Trophoblast cell (in vitro differentiated cells and primary cell): ENCODE measurements at regions not wholly inside any gene's neighbourhood (a gene's known extent, or its start where the extent isn't known, plus 50 kb on each side); places are given as distances from the start of the nearest gene placed in this dataset.

Experiments
- DNase-seq, 2 donors: peaks; one replicate each; pipeline ENCODE4 v3.0.0-alpha.2; 2016
- H2AFZ ChIP-seq: 2 replicates; pipeline ENCODE4 v1.6.1; 2013; ENCODE audit warnings: low read length, moderate library complexity, mild to moderate bottlenecking; ENCODE audit not compliant: insufficient read depth, poor library complexity
- H2AK5ac ChIP-seq: 2 replicates; pipeline ENCODE4 v1.6.1; 2013; ENCODE audit warnings: mild to moderate bottlenecking, low read length
- H2BK120ac ChIP-seq: 2 replicates; pipeline ENCODE4 v1.6.1; 2013; ENCODE audit warnings: low read length, mild to moderate bottlenecking, moderate library complexity; ENCODE audit not compliant: insufficient read depth, poor library complexity
- H2BK12ac ChIP-seq: 2 replicates; pipeline ENCODE4 v1.6.1; 2013; ENCODE audit warnings: mild to moderate bottlenecking, low read length, moderate library complexity
- H2BK5ac ChIP-seq: 2 replicates; pipeline ENCODE4 v1.6.1; 2013; ENCODE audit warnings: low read length, low read depth, moderate library complexity, mild to moderate bottlenecking; ENCODE audit not compliant: poor library complexity
- H3K14ac ChIP-seq: 2 replicates; pipeline ENCODE4 v1.6.1; 2013; ENCODE audit warnings: mild to moderate bottlenecking, low read length
- H3K18ac ChIP-seq: 2 replicates; pipeline ENCODE4 v1.6.1; 2013; ENCODE audit warnings: mild to moderate bottlenecking, low read length
- H3K23ac ChIP-seq: 2 replicates; pipeline ENCODE4 v1.6.1; 2013; ENCODE audit warnings: low read length
- H3K27ac ChIP-seq: 2 replicates; pipeline ENCODE4 v1.5.1; 2013; ENCODE audit warnings: low read depth, mild to moderate bottlenecking, inconsistent platforms, low read length, moderate library complexity
- H3K27me3 ChIP-seq: 2 replicates; pipeline ENCODE4 v1.6.1; 2013; ENCODE audit warnings: inconsistent platforms, mild to moderate bottlenecking, low read length, moderate library complexity; ENCODE audit not compliant: insufficient read depth
- H3K36me3 ChIP-seq, 2 experiments: 1 replicate in 1 of 2; 2 replicates in 1 of 2; pipeline ENCODE4 v1.6.1; 2013; ENCODE audit warnings: low read length in 2 of 2, mild to moderate bottlenecking in 2 of 2, moderate library complexity in 1 of 2; ENCODE audit not compliant: insufficient read depth in 2 of 2, control insufficient read depth in 1 of 2
- H3K4ac ChIP-seq: 2 replicates; pipeline ENCODE4 v1.6.1; 2013; ENCODE audit warnings: low read depth, mild to moderate bottlenecking, low read length, moderate library complexity
- H3K4me1 ChIP-seq, 2 experiments: 1 replicate in 1 of 2; 2 replicates in 1 of 2; pipeline ENCODE4 v1.6.1; 2013; ENCODE audit warnings: low read length in 2 of 2, mild to moderate bottlenecking in 2 of 2, moderate library complexity in 1 of 2; ENCODE audit not compliant: insufficient read depth in 2 of 2, control insufficient read depth in 1 of 2
- H3K4me2 ChIP-seq: 2 replicates; pipeline ENCODE4 v1.6.1; 2013; ENCODE audit warnings: inconsistent platforms, mild to moderate bottlenecking, low read length, moderate library complexity
- H3K4me3 ChIP-seq: 2 replicates; pipeline ENCODE4 v1.5.1; 2013; ENCODE audit warnings: mild to moderate bottlenecking, low read depth, low read length, inconsistent platforms
- H3K79me1 ChIP-seq: one replicate; pipeline ENCODE4 v1.6.1; 2013; ENCODE audit warnings: low read length
- H3K79me2 ChIP-seq: 2 replicates; pipeline ENCODE4 v1.6.1; 2013; ENCODE audit warnings: low read length, mild to moderate bottlenecking; ENCODE audit not compliant: control insufficient read depth, insufficient read depth, poor library complexity
- H3K9ac ChIP-seq: 2 replicates; pipeline ENCODE4 v1.6.1; 2013; ENCODE audit warnings: mild to moderate bottlenecking, low read length
- H3K9me3 ChIP-seq: 2 replicates; pipeline ENCODE4 v1.6.1; 2013; ENCODE audit warnings: low read depth, mild to moderate bottlenecking, control low read depth, inconsistent platforms, low read length; ENCODE audit not compliant: insufficient read depth
- H4K12ac ChIP-seq: 2 replicates; pipeline ENCODE4 v1.6.1; 2013; ENCODE audit warnings: low read depth, mild to moderate bottlenecking, low read length, moderate library complexity
- H4K8ac ChIP-seq: 2 replicates; pipeline ENCODE4 v1.6.1; 2013; ENCODE audit warnings: low read depth, mild to moderate bottlenecking, low read length, moderate library complexity
- H4K91ac ChIP-seq: one replicate; pipeline ENCODE4 v1.6.1; 2013; ENCODE audit warnings: low read depth, mild to moderate bottlenecking, low read length, moderate library complexity
- WGBS: extraction: QIAGEN DNeasy Blood & Tissue Kit; methylation state at CpG from one replicate; pipeline ENCODE4 v1.1.7; 2013; ENCODE audit warnings: missing lambda C conversion rate; ENCODE audit not compliant: insufficient read length, insufficient coverage; ENCODE audit errors: extremely low coverage; 5-methylcytosine and 5-hydroxymethylcytosine counted together

GRCh38 chr17:33986566-33986965, 268.5 kb upstream of the CCL2 start:
- Histone ChIP-seq H3K27ac (no peak overlapping the region), H4K12ac (no peak overlapping the region), H3K4me2 (no peak overlapping the region), H3K36me3 (no peaks in the 10 kb centered on the region), H4K8ac (no peak overlapping the region), H3K14ac (no peak overlapping the region), H2AK5ac (no peak overlapping the region), H2BK5ac (no peak overlapping the region), H3K18ac (no peak overlapping the region), H4K91ac (no peak overlapping the region), H3K4me3 (no peak overlapping the region), H2BK12ac (no peak overlapping the region), H2BK120ac (no peak overlapping the region), H3K4ac (no peak overlapping the region), H3K79me1 (no peaks in the 10 kb centered on the region), H3K23ac (no peak overlapping the region), H3K79me2 (no peaks in the 10 kb centered on the region), H3K4me1 (no peaks in the 10 kb centered on the region), H3K9me3 (no peaks in the 10 kb centered on the region), H3K27me3 (no peaks in the 10 kb centered on the region), H3K9ac (no peak overlapping the region), H2AFZ (no peak overlapping the region)
- no peak for DNase-seq
- no CpG with 5 or more reads among the region's 2 CpGs for WGBS

- H3K27me3 ChIP-seq, result no peaks in the 10 kb centered on the region
- no peak overlapping the region for H3K9ac ChIP-seq
- H3K9me3 ChIP-seq, result no peaks in the 10 kb centered on the region
- H3K4me3 ChIP-seq, result no peak overlapping the region
- H4K12ac ChIP-seq, result no peak overlapping the region
- no peaks in the 10 kb centered on the region for H3K4me1 ChIP-seq
- no peak overlapping the region for H4K91ac ChIP-seq
- H3K79me2 ChIP-seq, result no peaks in the 10 kb centered on the region
- H3K14ac ChIP-seq, result no peak overlapping the region
- WGBS, result no CpG with 5 or more reads among the region's 2 CpGs
- H3K4me2 ChIP-seq, result no peak overlapping the region
- H2BK12ac ChIP-seq, result no peak overlapping the region
- H2BK120ac ChIP-seq, result no peak overlapping the region
- no peak overlapping the region for H2AFZ ChIP-seq
- H2AK5ac ChIP-seq, result no peak overlapping the region
- H3K79me1 ChIP-seq, result no peaks in the 10 kb centered on the region
- H3K23ac ChIP-seq, result no peak overlapping the region
- H3K4ac ChIP-seq, result no peak overlapping the region
- H3K27ac ChIP-seq, result no peak overlapping the region
- H3K36me3 ChIP-seq, result no peaks in the 10 kb centered on the region
- no peak overlapping the region for H4K8ac ChIP-seq
- DNase-seq, result no peak
- H2BK5ac ChIP-seq, result no peak overlapping the region
- H3K18ac ChIP-seq, result no peak overlapping the region
These were observed 267.9 kb upstream of the CCL2 start for GRCh38 chr17:33987162-33987561.

GRCh38 chr17:33989361-33990148, 265.5 kb upstream of the CCL2 start:
- Histone ChIP-seq H3K4me2 (no peak overlapping the region), H2BK5ac (no peak overlapping the region), H3K79me1 (no peaks in the 10 kb centered on the region), H3K9me3 (no peaks in the 10 kb centered on the region), H3K4ac (no peak overlapping the region), H3K36me3 (no peaks in the 10 kb centered on the region), H3K14ac (no peak overlapping the region), H4K8ac (no peak overlapping the region), H3K18ac (no peak overlapping the region), H2AK5ac (no peak overlapping the region), H3K27me3 (no peaks in the 10 kb centered on the region), H2BK12ac (no peak overlapping the region), H2AFZ (no peak overlapping the region), H2BK120ac (no peak overlapping the region), H3K4me3 (no peak overlapping the region), H3K79me2 (no peaks in the 10 kb centered on the region), H3K4me1 (no peaks in the 10 kb centered on the region), H4K91ac (no peak overlapping the region), H4K12ac (no peak overlapping the region), H3K9ac (no peak overlapping the region), H3K23ac (no peak overlapping the region), H3K27ac (no peak overlapping the region)
- no CpG with 5 or more reads among the region's 8 CpGs for WGBS
- DNase-seq, result no peak

- Histone ChIP-seq H2AK5ac (no peak overlapping the region), H3K9me3 (no peaks in the 10 kb centered on the region)
- WGBS, result no CpG with 5 or more reads among the region's 3 CpGs
These were observed 264.0 kb upstream of the CCL2 start for GRCh38 chr17:33990943-33991706.

More at GRCh38 chr17:33990943-33991706, 264.0 kb upstream of the CCL2 start:
- Histone ChIP-seq H4K91ac (no peak overlapping the region), H3K79me2 (no peaks in the 10 kb centered on the region), H3K27ac (no peak overlapping the region), H3K36me3 (no peaks in the 10 kb centered on the region), H3K14ac (no peak overlapping the region), H4K12ac (no peak overlapping the region), H3K18ac (no peak overlapping the region), H3K23ac (no peak overlapping the region), H3K4me2 (no peak overlapping the region), H4K8ac (no peak overlapping the region), H2BK120ac (no peak overlapping the region), H3K4ac (no peak overlapping the region), H3K27me3 (no peaks in the 10 kb centered on the region), H3K79me1 (no peaks in the 10 kb centered on the region), H3K4me1 (no peaks in the 10 kb centered on the region), H3K9ac (peak overlapping the region; percentile 19), H3K4me3 (no peak overlapping the region), H2BK5ac (no peak overlapping the region), H2AFZ (no peak overlapping the region), H2BK12ac (no peak overlapping the region)
- DNase-seq, result no peak
